ENCODE measurements at regions not wholly inside any gene's neighbourhood (a gene's known extent, or its start where the extent isn't known, plus 50 kb on each side); places are given as distances from the start of the nearest gene placed in this dataset.

DNA sequence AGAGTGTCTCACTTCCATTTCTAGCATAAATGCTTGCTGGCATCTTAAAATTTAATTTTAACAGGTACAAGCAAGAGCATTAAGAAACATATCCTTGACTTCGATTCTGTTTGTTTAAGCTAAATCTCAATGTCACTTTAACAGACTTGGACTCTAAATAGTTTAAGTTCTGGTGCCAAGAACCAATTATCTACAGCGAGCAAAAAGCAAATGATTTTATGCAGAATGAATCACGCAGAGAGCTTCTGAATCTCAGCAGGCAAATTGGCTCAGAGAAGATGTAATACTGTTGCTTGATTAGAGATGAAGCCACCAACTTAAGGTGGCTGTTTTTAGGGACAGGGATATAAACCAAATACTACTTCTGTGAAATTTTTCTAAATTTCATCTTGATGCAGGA is 117.0 kb upstream of the PLD5 start:
- TF ChIP-seq, protein P1, sequence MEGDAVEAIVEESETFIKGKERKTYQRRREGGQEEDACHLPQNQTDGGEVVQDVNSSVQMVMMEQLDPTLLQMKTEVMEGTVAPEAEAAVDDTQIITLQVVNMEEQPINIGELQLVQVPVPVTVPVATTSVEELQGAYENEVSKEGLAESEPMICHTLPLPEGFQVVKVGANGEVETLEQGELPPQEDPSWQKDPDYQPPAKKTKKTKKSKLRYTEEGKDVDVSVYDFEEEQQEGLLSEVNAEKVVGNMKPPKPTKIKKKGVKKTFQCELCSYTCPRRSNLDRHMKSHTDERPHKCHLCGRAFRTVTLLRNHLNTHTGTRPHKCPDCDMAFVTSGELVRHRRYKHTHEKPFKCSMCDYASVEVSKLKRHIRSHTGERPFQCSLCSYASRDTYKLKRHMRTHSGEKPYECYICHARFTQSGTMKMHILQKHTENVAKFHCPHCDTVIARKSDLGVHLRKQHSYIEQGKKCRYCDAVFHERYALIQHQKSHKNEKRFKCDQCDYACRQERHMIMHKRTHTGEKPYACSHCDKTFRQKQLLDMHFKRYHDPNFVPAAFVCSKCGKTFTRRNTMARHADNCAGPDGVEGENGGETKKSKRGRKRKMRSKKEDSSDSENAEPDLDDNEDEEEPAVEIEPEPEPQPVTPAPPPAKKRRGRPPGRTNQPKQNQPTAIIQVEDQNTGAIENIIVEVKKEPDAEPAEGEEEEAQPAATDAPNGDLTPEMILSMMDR (IDR thresholded peaks at IDR 0.05) = no peak
- TF ChIP-seq POLR2A (IDR thresholded peaks at IDR 0.05) = no peak

Measured in testis (tissue), 2 donors.